Activated CD4-positive, alpha-beta T cell treated with anti-CD3 and anti-CD28 coated beads, Interleukin-2, amount 50 U/mL, for 1 hour (primary cell): ENCODE measurements at regions not wholly inside any gene's neighbourhood (a gene's known extent, or its start where the extent isn't known, plus 50 kb on each side); places are given as distances from the start of the nearest gene placed in this dataset.

Experiments used
- DNase-seq: peaks from one replicate; pipeline ENCODE4 v3.0.0-alpha.2; 2020

GRCh38 chr7:68512466-68512865 lies 1085.8 kb upstream of the AUTS2 start:
- DNase-seq: no peak

DNA sequence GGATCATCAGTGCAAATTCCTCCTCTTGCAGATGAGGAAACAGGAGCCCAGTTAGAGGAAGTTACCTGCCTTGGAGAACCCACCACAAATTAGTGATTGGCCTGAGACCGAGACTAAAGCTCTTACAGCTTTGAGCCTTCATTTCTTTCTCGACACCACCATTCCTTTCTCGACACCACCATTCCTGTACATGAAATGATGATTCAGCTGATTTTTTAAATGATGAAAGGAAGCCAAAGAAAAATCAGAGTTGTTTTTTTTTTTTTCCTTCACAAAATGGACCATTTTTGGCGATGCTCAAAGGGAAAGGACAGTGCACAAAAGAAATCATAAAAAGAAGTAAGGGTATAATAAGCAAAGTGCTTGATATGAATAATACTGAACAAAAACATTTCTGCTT lies 1080.2 kb upstream of the AUTS2 start:
- no peak for DNase-seq

- no peak for DNase-seq
These were observed 1074.1 kb upstream of the AUTS2 start for GRCh38 chr7:68524126-68524525.

DNA sequence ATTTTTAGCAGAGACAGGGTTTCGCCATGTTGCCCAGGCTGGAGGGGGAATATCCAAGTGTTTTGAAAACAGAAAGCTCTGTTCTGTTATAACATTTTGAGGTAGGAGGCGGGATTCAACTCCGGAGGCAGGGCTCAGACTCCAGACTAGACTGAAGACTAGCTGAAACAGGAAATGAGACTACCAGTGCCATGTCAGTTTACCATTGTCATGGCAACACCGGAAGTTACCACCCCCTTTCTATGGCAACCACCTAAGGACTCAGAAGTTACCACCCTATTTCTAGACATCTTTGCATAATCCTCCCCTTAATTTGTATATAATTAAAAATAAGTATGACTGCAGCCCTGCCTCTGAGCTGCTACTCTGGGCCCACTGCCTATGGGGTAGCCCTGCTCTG lies 1069.1 kb upstream of the AUTS2 start:
- DNase-seq: no peak

DNA sequence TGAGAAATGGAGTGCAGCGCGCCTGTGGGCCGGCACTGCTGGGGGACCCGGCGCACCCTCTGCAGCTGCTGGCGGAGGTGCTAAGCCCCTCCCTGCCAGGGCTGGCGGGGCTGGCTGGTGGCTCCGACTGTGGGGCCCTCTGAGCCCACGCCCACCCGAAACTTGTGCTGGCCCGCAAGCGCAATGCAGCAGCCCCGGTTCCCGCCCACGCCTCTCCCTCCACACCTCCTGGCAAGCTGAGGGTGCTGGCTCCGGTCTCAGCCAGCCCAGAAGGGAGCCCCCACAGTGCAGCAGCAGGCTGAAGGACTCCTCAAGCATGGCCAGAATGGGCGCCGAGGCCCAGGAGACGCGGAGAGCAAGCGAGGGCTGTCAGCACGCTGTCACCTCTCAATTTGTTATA lies 1063.0 kb upstream of the AUTS2 start:
- DNase-seq: no peak

DNA sequence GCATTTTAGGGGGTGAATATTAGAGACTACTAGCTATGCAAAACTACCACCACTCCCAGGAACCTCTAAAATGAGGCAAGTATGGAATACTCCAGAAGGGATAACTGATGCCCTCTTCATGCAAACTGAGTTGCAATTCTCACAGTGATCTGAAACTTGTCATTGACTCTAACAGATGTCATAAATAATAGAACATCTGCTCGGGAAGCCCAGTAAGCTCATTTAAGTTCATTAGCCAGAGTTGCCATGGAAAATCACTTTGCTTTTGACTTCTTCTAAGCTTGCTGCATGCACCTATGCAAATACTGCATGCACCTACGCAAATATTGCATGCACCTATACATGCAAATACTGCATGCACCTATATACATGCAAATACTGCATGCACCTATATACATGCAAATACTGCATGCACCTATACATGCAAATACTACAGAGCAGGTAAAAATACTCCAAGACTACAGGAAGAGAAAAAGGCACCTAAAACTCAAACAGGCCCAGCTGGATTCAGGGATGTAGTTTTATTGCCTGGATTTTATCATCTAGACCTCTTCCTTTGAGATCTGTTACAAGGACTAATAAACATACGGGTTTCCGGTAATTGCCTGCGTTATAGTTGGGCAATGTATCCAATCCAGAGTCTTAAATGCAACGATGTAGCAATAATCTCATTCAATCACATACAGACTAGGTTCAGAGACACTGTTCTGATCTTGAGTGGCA lies 1061.1 kb upstream of the AUTS2 start:
- no peak for DNase-seq

GRCh38 chr7:68537774-68538071 lies 1060.6 kb upstream of the AUTS2 start:
- no peak for DNase-seq

DNA sequence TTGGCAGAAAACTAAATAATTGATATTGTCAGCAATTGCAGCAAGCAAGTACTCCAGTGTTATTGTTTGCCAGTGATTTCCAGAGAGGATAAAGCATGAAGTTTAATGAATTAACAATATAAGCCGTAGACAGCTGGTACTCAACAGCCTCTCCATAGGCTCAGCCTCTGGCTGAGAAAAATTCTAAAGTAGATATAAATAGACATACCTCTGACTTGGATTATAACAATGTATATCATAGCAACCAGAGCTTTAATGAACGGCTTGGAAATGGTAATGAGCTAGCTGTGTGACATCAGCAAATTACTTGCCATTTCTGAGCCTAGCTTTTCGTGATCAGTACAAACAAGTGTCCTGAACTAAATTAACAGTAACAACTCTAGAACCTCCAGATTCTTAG lies 1055.4 kb upstream of the AUTS2 start:
- DNase-seq: no peak

DNA sequence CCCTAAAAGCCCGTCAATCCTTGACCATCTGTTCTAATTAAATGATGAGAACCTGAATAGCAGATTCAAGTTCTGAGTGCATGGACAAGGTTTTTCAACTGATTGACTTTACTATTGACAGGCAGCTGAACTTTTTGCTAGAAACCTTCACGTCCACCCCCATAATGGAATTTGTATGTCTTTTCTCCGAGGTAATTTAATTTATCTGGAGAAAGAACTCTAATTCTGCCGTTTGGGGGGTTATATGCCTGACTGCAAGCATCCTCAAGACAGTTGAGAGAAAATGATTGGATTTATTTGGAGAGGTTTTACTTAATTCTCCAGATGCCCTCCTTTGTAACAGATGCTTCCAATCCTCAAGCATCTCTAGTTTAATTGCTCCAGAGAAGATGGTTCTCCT lies 1053.4 kb upstream of the AUTS2 start:
- no peak for DNase-seq

DNA sequence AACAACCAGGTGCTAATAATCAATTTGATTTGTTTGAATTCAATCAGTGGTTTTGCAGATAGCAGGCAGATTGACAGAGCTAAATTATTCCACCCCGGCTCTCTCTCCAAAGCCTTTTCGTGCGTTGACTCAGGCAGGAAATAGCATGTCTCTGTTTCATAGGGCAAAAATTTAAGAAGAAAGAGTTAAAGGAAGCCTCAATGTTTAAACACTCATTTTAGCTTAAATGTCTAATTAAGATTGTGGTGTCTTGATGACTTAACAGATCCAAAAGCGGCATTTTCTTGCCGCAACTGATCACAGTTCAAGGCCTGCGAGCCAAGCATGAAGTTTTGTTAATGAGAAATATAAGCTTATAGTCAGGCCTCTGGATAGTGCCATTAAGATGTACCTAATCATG lies 1051.1 kb upstream of the AUTS2 start:
- DNase-seq: no peak

GRCh38 chr7:68547799-68548198 lies 1050.5 kb upstream of the AUTS2 start:
- no peak for DNase-seq

- DNase-seq: no peak
These were observed 1048.2 kb upstream of the AUTS2 start for GRCh38 chr7:68550027-68550426.

DNA sequence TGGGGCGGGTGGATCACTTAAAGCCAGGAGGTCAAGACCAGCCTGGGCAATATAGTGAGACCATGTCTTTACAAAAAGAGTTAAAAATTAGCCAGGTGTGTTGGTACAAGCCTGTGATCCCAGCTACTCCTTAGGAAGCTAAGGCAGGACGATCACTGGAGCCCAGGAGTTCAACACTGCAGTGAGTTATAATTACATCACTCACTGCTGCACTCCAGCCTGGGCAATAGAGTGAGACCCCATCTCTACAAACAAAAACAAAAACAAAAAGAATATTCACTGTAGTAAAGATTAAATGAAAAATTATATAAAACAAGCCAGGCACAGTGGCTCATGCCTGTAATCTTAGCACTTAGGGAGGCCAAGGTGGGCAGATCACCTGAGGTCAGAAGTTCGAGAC lies 1047.6 kb upstream of the AUTS2 start:
- DNase-seq: no peak

GRCh38 chr7:68556537-68556936 lies 1041.7 kb upstream of the AUTS2 start:
- no peak for DNase-seq

GRCh38 chr7:68559518-68559917 lies 1038.8 kb upstream of the AUTS2 start:
- DNase-seq: no peak

- no peak for DNase-seq
These were observed 1035.9 kb upstream of the AUTS2 start for GRCh38 chr7:68562323-68562899.

- no peak for DNase-seq
These were observed 1033.8 kb upstream of the AUTS2 start for GRCh38 chr7:68564306-68565135.

- no peak for DNase-seq
These were observed 1027.0 kb upstream of the AUTS2 start for GRCh38 chr7:68571286-68571685.

DNA sequence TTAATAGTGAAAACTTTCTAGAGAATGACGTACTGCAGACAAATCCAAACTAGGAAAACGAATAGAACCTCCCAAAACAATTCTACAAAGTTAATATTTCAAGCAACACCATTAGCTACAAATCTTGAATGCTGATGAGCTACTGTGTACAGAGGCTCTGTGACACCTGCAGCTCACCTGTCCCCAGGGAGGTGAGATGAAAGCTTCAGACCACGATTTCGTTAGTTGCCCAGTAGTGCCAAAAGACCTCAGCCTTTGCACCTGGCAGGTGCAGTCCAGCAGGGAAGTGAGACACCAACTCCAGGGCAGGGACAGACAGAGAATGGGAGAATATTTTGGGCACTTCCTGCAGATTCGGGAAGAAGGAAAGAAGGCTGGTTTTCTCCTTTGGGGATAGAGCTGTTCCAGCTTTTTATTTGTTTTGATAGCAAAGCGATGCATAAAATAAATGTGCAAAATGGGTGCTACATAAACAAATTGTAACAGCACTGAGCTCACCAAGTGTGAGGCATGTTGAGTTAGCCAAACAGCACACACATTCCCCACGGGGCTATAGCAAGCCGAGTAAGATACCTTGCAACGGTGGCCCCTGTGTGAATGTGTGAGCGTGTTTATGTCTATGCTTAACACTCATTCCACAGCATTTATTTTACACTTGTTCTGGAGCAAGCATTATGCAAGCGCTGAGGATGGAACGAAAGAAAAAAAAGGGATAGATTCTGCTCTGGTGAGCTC lies 1024.8 kb upstream of the AUTS2 start:
- DNase-seq: no peak

GRCh38 chr7:68576366-68576765 lies 1021.9 kb upstream of the AUTS2 start:
- DNase-seq: no peak

DNA sequence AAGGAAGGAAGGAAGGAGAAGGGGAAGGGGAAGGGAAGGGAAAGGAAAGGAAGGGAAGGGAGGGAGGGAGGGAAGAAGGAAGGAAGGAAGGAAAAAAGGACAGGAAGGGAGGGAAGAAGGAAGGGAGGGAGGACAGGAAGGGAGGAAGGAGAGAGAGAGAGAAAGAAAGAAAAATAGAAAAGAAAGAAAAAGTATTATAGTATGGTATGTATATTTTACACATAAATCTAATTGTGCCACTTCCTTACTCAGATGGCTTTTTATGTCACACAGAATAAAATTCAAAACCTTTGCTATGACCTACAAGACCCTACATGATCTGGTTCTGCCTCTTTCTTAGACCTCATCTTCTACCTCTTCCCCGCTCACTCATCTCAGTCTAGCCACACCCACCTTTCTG lies 1016.9 kb upstream of the AUTS2 start:
- DNase-seq: no peak

DNA sequence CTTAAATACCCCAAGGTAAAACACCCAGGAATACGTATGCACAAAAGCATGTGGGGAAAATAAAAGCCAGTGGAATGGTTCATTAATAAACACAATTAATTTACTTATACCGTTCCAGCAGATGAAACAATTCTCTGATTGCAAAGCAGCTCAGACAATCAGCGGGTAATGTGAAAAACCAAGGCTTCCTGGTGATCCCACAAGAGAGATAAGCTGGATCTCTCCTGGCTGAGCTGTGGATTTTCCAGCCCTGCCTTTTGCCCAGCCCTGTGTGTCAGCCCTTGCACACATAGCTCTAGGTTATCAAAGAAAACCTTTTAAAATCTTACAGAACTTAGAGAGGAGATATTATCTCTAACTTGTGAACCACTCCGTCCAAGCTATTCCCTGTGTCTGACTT lies 1010.7 kb upstream of the AUTS2 start:
- DNase-seq: no peak

GRCh38 chr7:68601826-68602225 lies 996.4 kb upstream of the AUTS2 start:
- DNase-seq: no peak

- no peak for DNase-seq
These were observed 993.7 kb upstream of the AUTS2 start for GRCh38 chr7:68604541-68604940.
